A673 (cell line): ENCODE measurements at regions not wholly inside any gene's neighbourhood (a gene's known extent, or its start where the extent isn't known, plus 50 kb on each side); places are given as distances from the start of the nearest gene placed in this dataset.
"Not testable (repeated sequence)": the region's sequence is repeated elsewhere in the genome, so short reads cannot be mapped to it uniquely, and the experiment has no call there.

Source experiments
- CTCF ChIP-seq: fragments of 300-800, 200-600 bp; sonication (generic); conservative IDR thresholded peaks from 2 replicates; pipeline ENCODE4 v1.5.1; 2017; ENCODE audit warnings: low read depth, mild to moderate bottlenecking, antibody characterized with exemption, low read length, moderate library complexity, mixed read lengths
- EZH2 ChIP-seq: fragments of 200-600 bp; sonication (generic); IDR thresholded peaks from 2 replicates; pipeline ENCODE4 v1.6.1; 2017; ENCODE audit warnings: borderline replicate concordance, low read depth, mild to moderate bottlenecking, mixed read lengths, antibody characterized with exemption, low read length; ENCODE audit not compliant: poor library complexity, severe bottlenecking

- TF ChIP-seq CTCF, EZH2: not testable (repeated sequence)
Measured at GRCh38 chr1:121082995-121083394, 101.1 kb downstream of the FAM72B start.
